Parathyroid adenoma (tissue), 2 donors: ENCODE measurements at regions not wholly inside any gene's neighbourhood (a gene's known extent, or its start where the extent isn't known, plus 50 kb on each side); places are given as distances from the start of the nearest gene placed in this dataset.
"Not testable (repeated sequence)": the region's sequence is repeated elsewhere in the genome, so short reads cannot be mapped to it uniquely, and the experiment has no call there.

Source experiments
- H2AFZ ChIP-seq: fragments of 300-600 bp; sonication (generic); one replicate; pipeline ENCODE4 v1.7.0; 2017; ENCODE audit warnings: antibody characterized with exemption, mild to moderate bottlenecking
- H3K27ac ChIP-seq: fragments of 300-600 bp; sonication (generic); one replicate; pipeline ENCODE4 v1.7.0; 2017
- H3K27me3 ChIP-seq: fragments of 300-600 bp; sonication (generic); one replicate; pipeline ENCODE4 v1.7.0; 2017; ENCODE audit warnings: low read length; ENCODE audit not compliant: control insufficient read depth, insufficient read depth
- H3K36me3 ChIP-seq: fragments of 300-600 bp; sonication (generic); one replicate; pipeline ENCODE4 v1.7.0; 2017; ENCODE audit warnings: low read length; ENCODE audit not compliant: control insufficient read depth, insufficient read depth
- H3K4me1 ChIP-seq: fragments of 300-600 bp; sonication (generic); one replicate; pipeline ENCODE4 v1.7.0; 2017; ENCODE audit warnings: control low read depth
- H3K4me2 ChIP-seq: fragments of 300-600 bp; sonication (generic); one replicate; pipeline ENCODE4 v1.7.0; 2017; ENCODE audit warnings: low read length
- H3K4me3 ChIP-seq: fragments of 300-600 bp; sonication (generic); one replicate; pipeline ENCODE4 v1.7.0; 2017; ENCODE audit warnings: low read depth, low read length
- H3K79me2 ChIP-seq: fragments of 300-600 bp; sonication (generic); one replicate; pipeline ENCODE4 v1.7.0; 2017; ENCODE audit warnings: control low read depth
- H3K9ac ChIP-seq: fragments of 300-600 bp; sonication (generic); one replicate; pipeline ENCODE4 v1.7.0; 2017; ENCODE audit warnings: mild to moderate bottlenecking
- H3K9me3 ChIP-seq: fragments of 300-600 bp; sonication (generic); one replicate; pipeline ENCODE4 v1.7.0; 2017; ENCODE audit warnings: low read length; ENCODE audit not compliant: control insufficient read depth
- TF ChIP-seq, protein P1 (sequence below): fragments of 300-600 bp; sonication (generic); IDR thresholded peaks from one replicate; pipeline ENCODE4 v1.7.0; 2017; ENCODE audit warnings: antibody characterized with exemption, mild to moderate bottlenecking
- donor health status: primary hyperparathyroidism.

DNA sequence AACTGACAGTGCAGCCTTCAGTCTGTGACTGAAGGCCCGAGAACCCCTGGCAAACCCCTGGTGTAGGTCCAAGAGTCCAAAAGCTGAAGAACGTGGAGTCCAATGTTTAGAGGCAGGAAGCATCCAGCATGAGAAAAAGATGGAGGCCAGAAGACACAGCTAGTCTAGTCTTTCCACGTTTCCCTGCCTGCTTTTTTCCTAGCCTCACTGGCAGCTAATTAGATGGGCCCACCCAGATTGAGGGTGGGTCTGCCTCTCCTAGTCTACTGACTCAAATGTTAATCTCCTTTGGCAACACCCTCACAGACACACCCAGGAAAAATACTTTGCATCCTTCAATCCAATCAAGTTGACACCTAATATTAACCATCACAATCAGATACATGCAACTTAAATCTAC is 87.8 kb downstream of the TENT5D start:
- H3K79me2 ChIP-seq, H3K27me3 ChIP-seq, H3K27ac ChIP-seq, H3K4me3 ChIP-seq, H3K9me3 ChIP-seq, H3K9ac ChIP-seq, H2AFZ ChIP-seq, H3K36me3 ChIP-seq, H3K4me1 ChIP-seq, H3K4me2 ChIP-seq: not testable (repeated sequence)

DNA sequence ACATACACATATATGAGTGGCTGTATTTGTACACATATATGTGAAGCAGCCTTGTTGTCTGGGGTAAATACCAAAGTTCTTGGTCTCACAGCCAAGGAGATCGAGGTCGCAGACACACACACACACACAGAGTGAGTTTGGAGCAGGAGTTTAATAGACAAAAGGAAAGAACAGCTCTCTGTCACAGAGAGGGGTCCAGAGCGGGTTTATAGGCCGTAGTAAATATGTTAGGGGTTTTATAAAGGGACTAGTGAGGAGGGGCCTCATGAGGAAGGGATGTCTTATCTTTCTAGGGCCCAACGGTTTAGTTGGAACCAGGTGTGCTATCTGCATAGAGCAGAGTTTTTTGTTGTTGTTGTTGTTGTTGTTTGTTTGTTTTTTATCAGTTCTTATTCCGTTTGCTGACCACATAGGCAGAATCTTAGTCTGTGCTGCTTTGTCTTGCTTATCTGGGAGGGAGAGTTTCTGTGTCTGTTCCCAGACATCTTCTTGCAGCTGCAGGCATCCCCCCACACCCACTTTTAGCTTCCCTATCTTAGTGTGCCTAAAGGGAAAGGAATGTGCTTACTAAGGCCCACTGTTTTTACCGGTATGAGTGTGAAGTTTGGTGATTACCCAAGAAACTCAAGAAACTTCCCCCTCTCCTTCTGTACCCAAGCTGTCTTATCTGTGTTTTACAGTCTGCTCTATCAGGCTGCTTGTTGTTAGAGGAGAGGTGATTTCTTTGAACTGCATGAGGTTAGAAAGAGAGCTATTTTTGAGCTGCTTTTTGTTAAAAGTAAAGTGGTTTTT is 91.9 kb downstream of the TENT5D start:
- no peaks in the 10 kb centered on the region for H3K9me3 ChIP-seq
- TF ChIP-seq, protein P1, sequence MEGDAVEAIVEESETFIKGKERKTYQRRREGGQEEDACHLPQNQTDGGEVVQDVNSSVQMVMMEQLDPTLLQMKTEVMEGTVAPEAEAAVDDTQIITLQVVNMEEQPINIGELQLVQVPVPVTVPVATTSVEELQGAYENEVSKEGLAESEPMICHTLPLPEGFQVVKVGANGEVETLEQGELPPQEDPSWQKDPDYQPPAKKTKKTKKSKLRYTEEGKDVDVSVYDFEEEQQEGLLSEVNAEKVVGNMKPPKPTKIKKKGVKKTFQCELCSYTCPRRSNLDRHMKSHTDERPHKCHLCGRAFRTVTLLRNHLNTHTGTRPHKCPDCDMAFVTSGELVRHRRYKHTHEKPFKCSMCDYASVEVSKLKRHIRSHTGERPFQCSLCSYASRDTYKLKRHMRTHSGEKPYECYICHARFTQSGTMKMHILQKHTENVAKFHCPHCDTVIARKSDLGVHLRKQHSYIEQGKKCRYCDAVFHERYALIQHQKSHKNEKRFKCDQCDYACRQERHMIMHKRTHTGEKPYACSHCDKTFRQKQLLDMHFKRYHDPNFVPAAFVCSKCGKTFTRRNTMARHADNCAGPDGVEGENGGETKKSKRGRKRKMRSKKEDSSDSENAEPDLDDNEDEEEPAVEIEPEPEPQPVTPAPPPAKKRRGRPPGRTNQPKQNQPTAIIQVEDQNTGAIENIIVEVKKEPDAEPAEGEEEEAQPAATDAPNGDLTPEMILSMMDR, result no peak
- H3K4me1 ChIP-seq, result no peaks in the 10 kb centered on the region

DNA sequence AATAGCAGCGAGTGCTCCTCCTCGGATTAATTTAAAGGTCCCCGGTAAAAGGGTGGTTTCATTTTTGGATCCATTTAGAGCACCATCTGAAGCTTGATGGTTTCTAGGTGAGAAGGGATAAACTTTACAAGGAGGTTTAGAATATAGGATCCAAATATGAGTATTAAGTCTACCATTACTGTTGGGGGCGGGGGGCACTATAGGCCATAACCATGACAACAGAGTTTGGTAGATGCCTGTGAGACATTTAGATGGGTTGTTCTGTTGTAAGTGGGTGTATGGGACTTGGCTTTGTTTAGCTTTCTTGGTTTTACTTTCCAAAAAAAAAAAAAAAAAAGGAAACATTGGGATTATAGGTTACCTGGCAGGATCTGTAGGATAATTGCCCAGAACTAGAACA is 92.7 kb downstream of the TENT5D start:
- Histone ChIP-seq H3K79me2 (no peaks in the 10 kb centered on the region), H2AFZ (peak overlapping the region; percentile 60), H3K9me3 (no peaks in the 10 kb centered on the region), H3K9ac (no peak overlapping the region), H3K36me3 (no peaks in the 10 kb centered on the region), H3K4me1 (no peaks in the 10 kb centered on the region), H3K27me3 (no peaks in the 10 kb centered on the region), H3K27ac (no peak overlapping the region), H3K4me2 (no peak overlapping the region), H3K4me3 (no peak overlapping the region)
- TF ChIP-seq, protein P1, result no peak

More for the DNA sequence above, 91.9 kb downstream of the TENT5D start:
- H3K36me3 ChIP-seq, result no peaks in the 10 kb centered on the region
- no peak overlapping the region for H3K27ac ChIP-seq
- H3K4me2 ChIP-seq, result no peak overlapping the region
- no peak overlapping the region for H3K9ac ChIP-seq
- H3K27me3 ChIP-seq, result no peaks in the 10 kb centered on the region
- H2AFZ ChIP-seq, result peak overlapping the region; percentile 60
- no peak overlapping the region for H3K4me3 ChIP-seq
- no peaks in the 10 kb centered on the region for H3K79me2 ChIP-seq

DNA sequence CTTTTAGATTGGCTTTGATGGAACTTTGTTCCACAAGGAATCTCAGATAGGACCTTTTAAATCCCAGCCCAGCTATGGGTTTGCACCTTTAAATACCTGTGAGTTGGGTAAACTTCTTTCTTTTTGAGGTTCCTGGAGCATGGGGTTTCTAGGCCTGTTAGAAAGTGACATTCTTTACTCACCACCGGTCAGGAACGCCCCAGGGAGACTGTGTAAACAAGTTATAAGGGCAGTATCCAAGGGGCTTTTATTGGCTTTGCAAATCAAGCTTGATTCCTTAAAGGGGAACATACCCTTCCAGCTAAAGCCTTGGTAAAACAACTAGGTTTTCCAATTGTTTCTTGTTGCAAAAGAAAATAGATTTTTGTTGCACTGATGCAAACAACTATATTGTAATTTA is 93.4 kb downstream of the TENT5D start:
- Histone ChIP-seq H2AFZ (no peak overlapping the region), H3K27me3 (no peaks in the 10 kb centered on the region), H3K36me3 (no peaks in the 10 kb centered on the region), H3K4me1 (no peaks in the 10 kb centered on the region), H3K9ac (no peak overlapping the region), H3K4me3 (no peak overlapping the region), H3K4me2 (no peak overlapping the region), H3K27ac (no peak overlapping the region), H3K79me2 (no peaks in the 10 kb centered on the region), H3K9me3 (no peaks in the 10 kb centered on the region)
- TF ChIP-seq, protein P1, result no peak

DNA sequence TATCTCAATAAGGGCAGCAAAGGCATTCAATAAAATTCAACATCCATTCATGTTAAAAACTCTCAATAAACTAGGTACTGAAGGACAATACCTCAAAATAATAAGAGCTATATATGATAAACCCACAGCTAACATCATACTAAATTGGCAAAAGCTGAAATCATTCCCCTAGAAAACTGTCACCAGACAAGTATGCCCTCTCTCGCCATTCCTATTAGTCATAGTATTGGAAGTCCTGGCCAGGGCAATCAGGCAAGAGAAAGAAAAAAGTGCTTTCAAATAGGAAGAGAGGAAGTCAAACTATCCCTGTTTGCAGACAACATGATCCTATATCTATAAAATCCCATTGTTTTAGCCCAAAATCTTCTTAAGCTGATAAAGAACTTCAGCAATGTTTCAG is 116.8 kb downstream of the TENT5D start:
- TF ChIP-seq, protein P1, result no peak
- H2AFZ ChIP-seq, result no peak overlapping the region
- H3K4me1 ChIP-seq, result no peaks in the 10 kb centered on the region
- no peak overlapping the region for H3K27ac ChIP-seq
- no peaks in the 10 kb centered on the region for H3K79me2 ChIP-seq
- H3K4me2 ChIP-seq, result no peak overlapping the region
- no peaks in the 10 kb centered on the region for H3K36me3 ChIP-seq
- H3K27me3 ChIP-seq, result no peaks in the 10 kb centered on the region
- no peak overlapping the region for H3K9ac ChIP-seq
- H3K9me3 ChIP-seq, result no peaks in the 10 kb centered on the region
- H3K4me3 ChIP-seq, result no peak overlapping the region
